ENCODE measurements at regions not wholly inside any gene's neighbourhood (a gene's known extent, or its start where the extent isn't known, plus 50 kb on each side); places are given as distances from the start of the nearest gene placed in this dataset.
A peak's percentile ranks its signal among the peaks of the same experiment; 100 is the strongest.

DNA sequence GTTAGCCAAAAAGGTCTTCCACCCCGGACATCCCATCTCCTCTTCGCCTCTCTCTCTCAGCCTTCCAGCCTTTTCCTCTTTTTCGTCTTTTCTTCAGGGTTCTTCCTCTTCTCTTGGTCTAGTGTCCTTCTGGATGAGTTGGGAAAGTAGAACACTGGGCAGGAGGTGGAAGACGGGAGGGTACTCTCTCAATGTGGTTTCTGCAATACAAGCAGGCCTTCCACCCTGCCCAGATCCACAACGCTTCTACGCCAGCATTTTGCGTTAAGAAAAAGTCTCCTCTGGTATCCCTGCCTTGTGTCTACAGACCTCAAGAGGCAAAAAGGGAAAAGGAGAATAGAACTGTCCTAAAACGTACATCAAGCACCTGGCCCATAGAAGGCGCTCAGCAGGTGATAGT, 587.8 kb downstream of the BNC2 start:
- H3K4me1 ChIP-seq (ENCODE audit: insufficient read depth, low read length), result no peaks in the 10 kb centered on the region
- H2AFZ ChIP-seq (ENCODE audit: low read length), result no peak overlapping the region
- no peak for DNase-seq (ENCODE audit: insufficient read length, low spot score, missing footprints)

DNA sequence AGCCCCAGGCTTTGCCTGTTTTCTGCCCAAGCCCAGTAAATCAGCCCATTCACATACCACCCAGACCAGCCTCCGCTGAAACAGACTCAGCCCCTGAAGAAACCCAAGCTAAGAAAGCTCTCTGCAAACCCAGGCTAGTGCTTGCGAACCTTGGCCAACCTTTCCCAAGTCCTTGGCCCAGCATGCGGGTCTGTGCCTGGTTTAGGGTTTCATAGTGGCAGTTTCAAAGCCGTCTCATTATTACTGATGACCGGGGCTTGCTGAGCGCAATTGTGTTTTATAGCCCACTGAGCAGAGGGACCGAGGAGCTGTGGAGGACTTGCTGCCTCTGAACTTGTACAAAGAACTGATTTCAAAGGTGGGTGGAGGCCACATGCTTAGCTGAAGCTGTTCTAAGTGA, 584.3 kb downstream of the BNC2 start:
- no peak for TF ChIP-seq CTCF (IDR thresholded peaks at IDR 0.05; ENCODE audit: extremely low read depth, low read depth, low read length)
- H3K27ac ChIP-seq (ENCODE audit: low read depth, low read length), result no peak overlapping the region
- H4K20me1 ChIP-seq (ENCODE audit: insufficient read depth, low read length), result no peaks in the 10 kb centered on the region
- no peaks in the 10 kb centered on the region for H3K27me3 ChIP-seq (ENCODE audit: insufficient read depth, low read length)
- no peaks in the 10 kb centered on the region for H3K36me3 ChIP-seq (ENCODE audit: insufficient read depth, low read length)
- H3K79me2 ChIP-seq (ENCODE audit: insufficient read depth, low read length), result no peaks in the 10 kb centered on the region
- H3K4me3 ChIP-seq (ENCODE audit: insufficient read depth, low read length), result no peak overlapping the region
- H2AFZ ChIP-seq (ENCODE audit: low read length), result no peak overlapping the region
- H3K9me3 ChIP-seq (ENCODE audit: low read depth, low read length), result no peaks in the 10 kb centered on the region
- peaks cover 4% of the 10 kb centered on the region for H3K4me1 ChIP-seq (ENCODE audit: insufficient read depth, low read length)
- no peak for DNase-seq (ENCODE audit: insufficient read length, low spot score, missing footprints)
- H3K4me2 ChIP-seq (ENCODE audit: insufficient read depth, low read length), result no peak overlapping the region

More for the DNA sequence above, 587.8 kb downstream of the BNC2 start:
- Histone ChIP-seq H3K36me3 (ENCODE audit: insufficient read depth, low read length) (no peaks in the 10 kb centered on the region), H3K9me3 (ENCODE audit: low read depth, low read length) (no peaks in the 10 kb centered on the region), H3K4me3 (ENCODE audit: insufficient read depth, low read length) (no peak overlapping the region), H3K4me2 (ENCODE audit: insufficient read depth, low read length) (no peak overlapping the region), H3K79me2 (ENCODE audit: insufficient read depth, low read length) (no peaks in the 10 kb centered on the region), H3K27ac (ENCODE audit: low read depth, low read length) (no peak overlapping the region), H4K20me1 (ENCODE audit: insufficient read depth, low read length) (no peaks in the 10 kb centered on the region), H3K27me3 (ENCODE audit: insufficient read depth, low read length) (no peaks in the 10 kb centered on the region)
- TF ChIP-seq CTCF (IDR thresholded peaks at IDR 0.05; ENCODE audit: extremely low read depth, low read depth, low read length), result no peak

DNA sequence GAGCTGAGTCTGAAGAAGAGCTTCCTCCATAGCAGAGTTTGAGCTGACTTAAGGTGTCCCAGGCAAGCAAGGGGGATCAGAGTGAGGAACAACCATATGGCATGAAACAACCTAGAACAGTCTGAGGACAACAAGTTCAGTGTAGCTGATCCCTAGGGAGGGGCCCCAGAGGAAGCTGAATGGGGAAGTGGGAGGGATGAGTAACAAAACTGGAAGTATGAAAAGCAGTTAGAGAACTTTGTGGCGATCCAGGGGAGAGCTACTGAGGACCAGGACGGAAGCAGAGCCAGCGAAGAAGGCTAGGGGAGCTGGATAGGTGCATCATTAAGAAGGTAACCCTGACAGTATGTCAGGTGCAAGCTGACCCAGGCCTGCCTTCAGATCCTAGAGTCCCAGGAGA, 580.8 kb downstream of the BNC2 start:
- DNase-seq (ENCODE audit: insufficient read length, low spot score, missing footprints), result peak; percentile 83
- Histone ChIP-seq H3K4me1 (ENCODE audit: insufficient read depth, low read length) (peaks cover 18% of the 10 kb centered on the region), H4K20me1 (ENCODE audit: insufficient read depth, low read length) (no peaks in the 10 kb centered on the region), H3K27me3 (ENCODE audit: insufficient read depth, low read length) (no peaks in the 10 kb centered on the region), H3K27ac (ENCODE audit: low read depth, low read length) (no peak overlapping the region), H3K79me2 (ENCODE audit: insufficient read depth, low read length) (no peaks in the 10 kb centered on the region), H3K4me2 (ENCODE audit: insufficient read depth, low read length) (peak overlapping the region; percentile 28), H2AFZ (ENCODE audit: low read length) (peak overlapping the region; percentile 25), H3K4me3 (ENCODE audit: insufficient read depth, low read length) (no peak overlapping the region), H3K9me3 (ENCODE audit: low read depth, low read length) (no peaks in the 10 kb centered on the region), H3K36me3 (ENCODE audit: insufficient read depth, low read length) (no peaks in the 10 kb centered on the region)
- no peak for TF ChIP-seq CTCF (IDR thresholded peaks at IDR 0.05; ENCODE audit: extremely low read depth, low read depth, low read length)

GRCh38 chr9:16290169-16290568, 580.3 kb downstream of the BNC2 start:
- Histone ChIP-seq H2AFZ (ENCODE audit: low read length) (no peak overlapping the region), H3K9me3 (ENCODE audit: low read depth, low read length) (no peaks in the 10 kb centered on the region), H3K4me2 (ENCODE audit: insufficient read depth, low read length) (no peak overlapping the region), H3K36me3 (ENCODE audit: insufficient read depth, low read length) (no peaks in the 10 kb centered on the region), H3K79me2 (ENCODE audit: insufficient read depth, low read length) (no peaks in the 10 kb centered on the region), H4K20me1 (ENCODE audit: insufficient read depth, low read length) (no peaks in the 10 kb centered on the region), H3K4me3 (ENCODE audit: insufficient read depth, low read length) (no peak overlapping the region), H3K4me1 (ENCODE audit: insufficient read depth, low read length) (peaks cover 21% of the 10 kb centered on the region), H3K27me3 (ENCODE audit: insufficient read depth, low read length) (no peaks in the 10 kb centered on the region), H3K27ac (ENCODE audit: low read depth, low read length) (no peak overlapping the region)
- TF ChIP-seq CTCF (IDR thresholded peaks at IDR 0.05; ENCODE audit: extremely low read depth, low read depth, low read length), result no peak
- peak; percentile 9 for DNase-seq (ENCODE audit: insufficient read length, low spot score, missing footprints)

Data from osteoblast (primary cell).